Vagina (tissue), 2 donors: ENCODE measurements at regions not wholly inside any gene's neighbourhood (a gene's known extent, or its start where the extent isn't known, plus 50 kb on each side); places are given as distances from the start of the nearest gene placed in this dataset.

Experiments used
- DNase-seq, 2 donors: peaks; one replicate each; pipeline ENCODE4 v3.0.0-alpha.2; 2017; ENCODE audit errors: extremely low spot score in 2 of 2
- H3K27ac ChIP-seq: fragments of 200-600 bp; sonication (generic); one replicate; pipeline ENCODE4 v1.5.1; 2019
- H3K27me3 ChIP-seq: fragments of 200-600 bp; sonication (generic); one replicate; pipeline ENCODE4 v1.5.1; 2019
- H3K36me3 ChIP-seq, 2 donors: fragments of 200-600 bp; sonication (generic); one replicate each; pipeline ENCODE4 v1.5.1; 2017 to 2019
- H3K4me1 ChIP-seq: fragments of 200-600 bp; sonication (generic); one replicate; pipeline ENCODE4 v1.5.1; 2019
- H3K4me3 ChIP-seq, 2 donors: fragments of 200-600 bp; sonication (generic); 1 replicate in 1 of 2; 2 replicates in 1 of 2; pipeline ENCODE4 v1.5.1; 2016 to 2019
- H3K9me3 ChIP-seq: fragments of 200-600 bp; sonication (generic); one replicate; pipeline ENCODE4 v1.5.1; 2019
- CTCF ChIP-seq, 3 experiments: fragments of 450-650 bp in 2 of 3; fragments of 200-600 bp in 1 of 3; sonication (generic) in 1 of 3; IDR thresholded peaks; one replicate each; pipeline ENCODE4 v1.5.1; 2017 to 2019; ENCODE audit warnings: antibody characterized with exemption in 3 of 3, mild to moderate bottlenecking in 2 of 3, moderate library complexity in 2 of 3
- POLR2A ChIP-seq, 2 donors: fragments of 450-650 bp; IDR thresholded peaks; one replicate each; pipeline ENCODE4 v1.6.1; 2017; ENCODE audit warnings: antibody characterized with exemption in 2 of 2, mild to moderate bottlenecking in 2 of 2, moderate library complexity in 2 of 2
- POLR2AphosphoS5 ChIP-seq, 2 donors: sonication (generic); formaldehyde crosslinking; IDR thresholded peaks; one replicate each; pipeline ENCODE4 v1.9.0; 2017; ENCODE audit warnings: antibody characterized with exemption in 2 of 2, mild to moderate bottlenecking in 2 of 2, low read depth in 1 of 2; ENCODE audit not compliant: insufficient read depth in 1 of 2
- intact Hi-C: fragments of 100-400 bp; cut with DNase I; formaldehyde crosslinking; loops from one replicate; pipeline ENCODE4 v1.15.1; 2023

GRCh38 chr1:70887936-70888335, 159.7 kb downstream of the PTGER3 start:
- DNase-seq: no peak
- H3K27me3 ChIP-seq: no peaks in the 10 kb centered on the region
- TF ChIP-seq CTCF (IDR thresholded peaks at IDR 0.05) (no peak), POLR2AphosphoS5 (IDR thresholded peaks at IDR 0.05; ENCODE audit: insufficient read depth in 1 of 2, low read depth in 1 of 2) (no peak), POLR2A (IDR thresholded peaks at IDR 0.05) (no peak)
- no peaks in the 10 kb centered on the region for H3K36me3 ChIP-seq
- no peak overlapping the region for H3K27ac ChIP-seq
- no peak overlapping the region for H3K4me3 ChIP-seq
- H3K4me1 ChIP-seq: no peaks in the 10 kb centered on the region
- intact Hi-C loops: no loop called here
- no peaks in the 10 kb centered on the region for H3K9me3 ChIP-seq

- TF ChIP-seq POLR2A (IDR thresholded peaks at IDR 0.05) (no peak), POLR2AphosphoS5 (IDR thresholded peaks at IDR 0.05; ENCODE audit: insufficient read depth in 1 of 2, low read depth in 1 of 2) (no peak), CTCF (IDR thresholded peaks at IDR 0.05) (no peak)
- no peaks in the 10 kb centered on the region for H3K9me3 ChIP-seq
- no peak overlapping the region for H3K27ac ChIP-seq
- no peaks in the 10 kb centered on the region for H3K36me3 ChIP-seq
- DNase-seq: no peak
- H3K4me1 ChIP-seq: no peaks in the 10 kb centered on the region
- no peaks in the 10 kb centered on the region for H3K27me3 ChIP-seq
- intact Hi-C loops: no loop called here
- no peak overlapping the region for H3K4me3 ChIP-seq
These were observed 158.9 kb downstream of the PTGER3 start for GRCh38 chr1:70888722-70889121.

- Histone ChIP-seq H3K36me3 (no peaks in the 10 kb centered on the region), H3K9me3 (no peaks in the 10 kb centered on the region), H3K4me3 (no peak overlapping the region), H3K27ac (no peak overlapping the region), H3K4me1 (no peaks in the 10 kb centered on the region), H3K27me3 (no peaks in the 10 kb centered on the region)
- intact Hi-C loops: no loop called here
- DNase-seq: no peak
- no peak for TF ChIP-seq CTCF (IDR thresholded peaks at IDR 0.05)
- no peak for TF ChIP-seq POLR2A (IDR thresholded peaks at IDR 0.05)
- no peak for TF ChIP-seq POLR2AphosphoS5 (IDR thresholded peaks at IDR 0.05; ENCODE audit: insufficient read depth in 1 of 2, low read depth in 1 of 2)
These were observed 157.2 kb downstream of the PTGER3 start for GRCh38 chr1:70890408-70890807.

- intact Hi-C loops: no loop called here
- Histone ChIP-seq H3K9me3 (no peaks in the 10 kb centered on the region), H3K36me3 (no peaks in the 10 kb centered on the region), H3K27me3 (no peaks in the 10 kb centered on the region), H3K27ac (no peak overlapping the region), H3K4me3 (no peak overlapping the region), H3K4me1 (no peaks in the 10 kb centered on the region)
- TF ChIP-seq CTCF (IDR thresholded peaks at IDR 0.05) (no peak), POLR2A (IDR thresholded peaks at IDR 0.05) (no peak), POLR2AphosphoS5 (IDR thresholded peaks at IDR 0.05; ENCODE audit: insufficient read depth in 1 of 2, low read depth in 1 of 2) (no peak)
- DNase-seq: no peak
These were observed 156.4 kb downstream of the PTGER3 start for GRCh38 chr1:70891051-70891843.

GRCh38 chr1:70892140-70892539, 155.5 kb downstream of the PTGER3 start:
- TF ChIP-seq POLR2A (IDR thresholded peaks at IDR 0.05): no peak
- TF ChIP-seq POLR2AphosphoS5 (IDR thresholded peaks at IDR 0.05; ENCODE audit: insufficient read depth in 1 of 2, low read depth in 1 of 2): no peak
- TF ChIP-seq CTCF (IDR thresholded peaks at IDR 0.05): no peak
- DNase-seq: no peak
- Histone ChIP-seq H3K4me1 (no peaks in the 10 kb centered on the region), H3K4me3 (no peak overlapping the region), H3K27ac (no peak overlapping the region), H3K36me3 (no peaks in the 10 kb centered on the region), H3K27me3 (no peaks in the 10 kb centered on the region), H3K9me3 (no peaks in the 10 kb centered on the region)
- intact Hi-C loops: no loop called here
